HG03575 (cell line): ENCODE measurements at regions not wholly inside any gene's neighbourhood (a gene's known extent, or its start where the extent isn't known, plus 50 kb on each side); places are given as distances from the start of the nearest gene placed in this dataset.

ENCODE experiments used
- ATAC-seq: cut with Tn5 transposase; IDR thresholded peaks from one replicate; pipeline ENCODE4 v1.9.1; 2021; ENCODE audit not compliant: unreplicated experiment, insufficient number of reproducible peaks, low FRiP score; ENCODE audit errors: extremely low read depth

DNA sequence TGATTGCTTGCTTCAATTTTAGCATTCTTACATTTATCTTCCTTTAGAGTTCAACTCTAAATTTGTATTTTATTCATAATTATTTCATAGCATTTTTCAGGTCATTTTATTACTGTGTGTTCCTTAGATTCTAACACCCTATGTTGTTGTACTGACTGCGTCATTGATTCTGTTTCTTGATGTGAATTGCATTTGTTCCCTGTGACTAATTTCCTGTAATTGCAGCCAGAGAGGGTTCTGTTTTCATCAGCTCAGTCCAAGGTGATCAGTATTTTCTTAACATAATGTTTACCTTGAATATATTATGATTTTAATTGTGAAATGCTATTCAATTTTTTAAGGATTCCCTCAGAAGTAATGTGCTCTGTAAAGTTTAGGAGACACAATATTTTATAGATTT is 970.2 kb upstream of the PIK3C3 start:
- no peak for ATAC-seq

DNA sequence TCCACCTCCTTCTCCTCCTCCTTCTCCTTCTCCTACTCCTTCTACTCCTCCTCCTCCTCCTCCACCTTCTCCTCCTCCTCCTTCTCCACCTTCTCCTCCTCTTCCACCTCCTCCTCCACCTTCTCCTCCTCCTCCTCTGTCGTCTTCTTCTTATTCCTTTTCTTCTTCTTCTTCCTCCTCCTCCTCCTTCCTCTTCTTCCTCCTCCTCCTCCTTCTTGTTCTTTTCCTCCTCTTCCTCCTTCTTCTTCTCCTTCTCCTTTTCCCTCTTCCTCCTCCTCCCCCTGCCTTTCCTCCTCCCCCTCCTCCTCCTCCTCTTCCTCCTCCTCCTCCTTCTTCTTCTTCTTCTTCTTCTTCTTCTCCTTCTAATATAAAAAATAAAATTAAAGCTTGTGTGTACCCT is 971.2 kb upstream of the PIK3C3 start:
- no peak for ATAC-seq

DNA sequence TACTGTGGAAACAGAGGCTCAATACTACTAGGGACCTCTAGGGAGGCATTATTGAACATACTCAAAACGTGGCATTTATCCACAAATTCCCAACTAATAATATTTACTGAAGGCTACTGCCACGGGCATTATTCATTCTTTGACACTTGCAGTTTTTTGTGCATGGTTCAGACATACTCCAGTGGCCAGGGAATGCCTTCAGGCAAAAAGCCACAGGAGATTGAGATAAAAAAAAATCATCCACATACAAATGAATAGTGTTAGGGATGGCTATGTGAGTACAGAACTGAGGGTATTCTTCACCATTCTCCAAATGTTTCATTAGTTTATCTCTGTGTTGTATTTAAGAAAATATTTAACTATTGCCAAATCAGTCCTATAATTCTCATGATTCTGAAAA is 974.9 kb upstream of the PIK3C3 start:
- no peak for ATAC-seq

DNA sequence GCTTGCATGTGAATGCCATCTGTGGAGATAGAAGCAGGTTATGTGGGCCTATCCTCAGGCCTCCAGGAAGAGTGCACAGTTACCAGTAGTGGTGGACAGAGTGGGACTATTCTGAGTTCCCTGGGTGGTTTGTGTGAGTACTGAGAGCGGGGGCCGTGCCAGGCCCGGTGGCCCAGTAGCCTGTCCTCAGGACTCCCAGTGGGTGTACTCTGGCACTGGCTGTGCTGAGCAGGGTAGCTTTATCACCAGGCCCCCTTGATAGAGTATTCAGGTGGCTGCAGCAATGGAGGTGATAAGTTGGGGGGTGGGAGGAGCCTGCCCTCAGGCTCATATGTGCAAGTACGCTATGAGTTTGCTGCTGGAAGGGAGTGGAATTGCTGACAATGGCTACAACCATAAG is 979.0 kb upstream of the PIK3C3 start:
- no peak for ATAC-seq

DNA sequence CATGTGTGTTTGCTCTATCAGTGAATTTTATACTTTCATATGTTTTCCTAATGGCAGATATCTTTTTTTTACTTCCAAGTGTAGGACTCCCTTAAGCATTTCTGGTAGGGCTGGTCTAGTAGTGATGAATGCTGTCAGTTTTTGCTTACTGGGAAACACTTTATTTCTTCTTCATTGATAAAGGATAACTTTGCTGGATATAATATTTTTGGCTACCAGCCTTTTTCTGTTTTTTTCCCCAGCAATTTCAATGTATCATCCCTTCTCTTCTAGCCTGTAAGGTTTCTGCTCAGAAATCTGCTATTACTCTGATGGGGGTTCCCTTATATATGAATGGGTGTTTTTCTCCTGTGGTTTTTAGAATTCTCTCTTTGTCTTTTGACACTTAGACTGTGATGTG is 980.6 kb upstream of the PIK3C3 start:
- no peak for ATAC-seq

DNA sequence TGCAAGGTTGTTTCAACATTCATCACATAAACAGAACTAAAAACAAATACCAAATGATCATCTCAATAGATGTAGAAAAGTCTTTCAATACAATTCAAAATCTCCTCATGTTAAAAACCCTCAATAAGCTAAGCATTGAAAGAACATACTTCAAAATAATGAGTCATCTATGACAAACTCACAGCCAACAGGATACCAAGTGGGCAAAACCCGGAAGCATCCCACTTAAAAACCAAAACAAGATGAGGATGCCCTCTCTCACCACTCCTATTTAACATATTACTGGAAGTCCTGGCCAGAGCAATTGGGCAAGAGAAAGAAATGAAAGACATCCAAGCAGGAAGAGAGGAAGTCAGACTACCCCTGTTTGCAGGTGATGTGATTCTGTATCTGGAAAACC is 992.2 kb upstream of the PIK3C3 start:
- ATAC-seq, result no peak

DNA sequence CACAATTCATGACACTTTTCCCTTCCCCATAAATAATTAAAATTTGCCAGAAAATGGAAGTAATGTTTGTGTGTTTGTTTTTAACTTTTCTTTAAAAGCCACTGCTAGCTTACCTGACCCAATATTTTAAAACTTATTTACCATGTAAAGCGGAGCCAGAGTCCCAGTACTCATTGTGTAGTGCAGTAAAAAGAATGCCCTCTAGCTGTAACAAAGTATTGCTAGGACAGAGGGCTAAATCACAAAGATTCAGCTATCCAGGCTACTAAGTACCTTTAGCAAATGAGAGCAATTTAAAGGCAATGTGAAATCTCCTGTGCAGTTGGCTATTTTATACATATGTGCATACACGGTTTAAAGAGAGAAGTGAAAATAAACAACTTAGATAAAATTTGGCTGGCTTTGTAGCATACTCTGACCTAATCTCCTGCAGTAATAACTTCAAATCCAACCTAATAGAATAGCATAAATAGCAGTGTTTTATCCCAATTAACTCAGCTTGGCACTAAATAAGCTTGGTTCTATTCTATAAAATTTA is 997.4 kb upstream of the PIK3C3 start:
- no peak for ATAC-seq

DNA sequence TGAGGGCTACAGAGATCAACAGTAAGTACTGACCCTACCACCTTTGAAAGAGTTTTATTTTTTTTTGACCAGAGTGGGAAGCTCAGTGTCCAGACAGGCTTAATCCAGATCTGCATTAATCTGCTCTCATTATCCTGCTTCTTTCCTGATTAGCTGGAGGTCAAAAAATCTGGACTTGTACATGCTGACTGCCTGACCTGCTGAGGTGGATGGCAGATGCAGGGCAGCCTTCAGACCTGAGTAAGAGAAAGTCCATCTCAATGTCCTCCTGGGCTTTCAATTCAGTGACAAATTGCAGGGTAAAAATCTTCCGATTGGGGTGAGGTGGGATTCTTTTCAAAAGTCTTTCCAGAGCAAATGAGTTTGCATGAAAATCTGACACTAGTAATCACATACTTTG is 998.8 kb upstream of the PIK3C3 start:
- ATAC-seq, result no peak

DNA sequence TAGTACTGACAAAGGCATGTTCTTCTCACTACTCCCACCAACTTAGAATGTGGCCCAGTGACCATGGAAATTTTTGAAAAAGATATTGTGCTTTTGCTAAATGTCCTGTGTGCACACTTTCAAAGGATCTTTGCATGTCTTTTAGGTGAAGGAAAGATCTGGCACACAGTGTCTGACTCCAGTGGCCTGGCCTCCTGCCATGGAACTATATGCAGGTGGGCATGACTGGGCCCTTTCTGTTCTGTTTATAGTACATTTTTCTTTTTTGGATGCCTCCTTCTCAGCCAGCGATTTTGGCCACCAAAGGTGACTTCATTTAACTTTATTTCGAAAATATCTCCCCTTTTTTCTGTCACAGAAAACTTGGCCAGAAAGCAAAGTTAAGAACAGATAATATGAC is 999.7 kb upstream of the PIK3C3 start:
- no peak for ATAC-seq

DNA sequence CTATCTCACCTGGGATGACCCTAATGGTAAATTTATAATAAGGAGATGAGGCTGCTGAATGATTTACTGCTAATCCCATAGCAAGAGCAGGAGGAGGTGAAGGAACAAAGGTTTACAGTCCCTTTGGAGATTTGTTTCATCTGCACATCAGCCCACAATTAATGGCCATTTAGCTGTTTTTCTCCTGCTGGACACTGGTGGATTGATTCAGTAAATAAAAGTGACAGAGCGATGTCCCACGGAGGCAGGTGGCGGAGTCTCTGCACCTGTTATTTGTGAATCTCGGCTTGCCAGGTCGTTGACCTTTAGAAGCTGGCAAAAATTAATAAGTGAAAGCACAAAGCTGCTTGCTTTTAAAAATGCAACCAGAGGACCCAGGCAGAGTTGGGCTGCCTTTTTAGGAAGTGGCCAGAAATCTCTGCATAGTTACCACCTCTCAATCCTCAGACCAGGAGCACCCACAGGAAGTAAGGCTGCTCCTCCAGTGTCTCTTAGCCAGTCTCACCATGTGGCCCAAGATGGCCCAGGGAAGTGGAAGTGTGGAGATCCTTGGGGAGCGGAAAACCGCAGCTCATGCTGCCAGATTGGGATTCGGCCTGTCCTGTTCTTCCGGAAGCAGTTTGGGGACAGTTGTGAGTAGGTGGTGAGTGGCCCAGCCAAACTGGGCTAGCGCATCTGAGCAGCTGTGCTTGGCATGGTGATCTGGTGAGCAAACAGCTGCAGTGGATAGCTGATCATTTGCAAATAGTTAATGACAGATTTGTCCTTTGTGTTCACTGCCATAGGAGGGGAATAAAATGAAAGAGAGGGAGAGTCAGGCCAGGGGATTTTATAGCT is 1005.7 kb upstream of the PIK3C3 start:
- no peak for ATAC-seq

DNA sequence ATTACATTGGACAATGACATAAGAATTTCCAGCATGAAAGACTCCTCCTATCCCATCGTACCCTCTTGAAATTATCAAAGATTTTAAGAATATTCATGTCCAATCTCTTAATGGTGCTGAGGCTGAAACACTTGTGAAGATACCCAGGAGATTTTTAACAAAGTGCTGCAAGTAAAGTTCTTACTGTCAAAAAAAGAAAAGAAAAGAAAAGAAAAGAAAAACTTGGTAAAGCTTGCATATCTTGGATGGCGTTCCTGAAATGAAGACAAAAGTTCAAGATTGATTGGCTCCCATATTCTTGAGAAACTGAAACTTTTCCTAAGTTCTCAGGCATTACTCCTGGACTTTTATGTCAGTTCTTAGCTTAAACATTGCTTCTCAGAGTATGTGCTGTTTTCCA is 1010.5 kb upstream of the PIK3C3 start:
- ATAC-seq, result no peak

DNA sequence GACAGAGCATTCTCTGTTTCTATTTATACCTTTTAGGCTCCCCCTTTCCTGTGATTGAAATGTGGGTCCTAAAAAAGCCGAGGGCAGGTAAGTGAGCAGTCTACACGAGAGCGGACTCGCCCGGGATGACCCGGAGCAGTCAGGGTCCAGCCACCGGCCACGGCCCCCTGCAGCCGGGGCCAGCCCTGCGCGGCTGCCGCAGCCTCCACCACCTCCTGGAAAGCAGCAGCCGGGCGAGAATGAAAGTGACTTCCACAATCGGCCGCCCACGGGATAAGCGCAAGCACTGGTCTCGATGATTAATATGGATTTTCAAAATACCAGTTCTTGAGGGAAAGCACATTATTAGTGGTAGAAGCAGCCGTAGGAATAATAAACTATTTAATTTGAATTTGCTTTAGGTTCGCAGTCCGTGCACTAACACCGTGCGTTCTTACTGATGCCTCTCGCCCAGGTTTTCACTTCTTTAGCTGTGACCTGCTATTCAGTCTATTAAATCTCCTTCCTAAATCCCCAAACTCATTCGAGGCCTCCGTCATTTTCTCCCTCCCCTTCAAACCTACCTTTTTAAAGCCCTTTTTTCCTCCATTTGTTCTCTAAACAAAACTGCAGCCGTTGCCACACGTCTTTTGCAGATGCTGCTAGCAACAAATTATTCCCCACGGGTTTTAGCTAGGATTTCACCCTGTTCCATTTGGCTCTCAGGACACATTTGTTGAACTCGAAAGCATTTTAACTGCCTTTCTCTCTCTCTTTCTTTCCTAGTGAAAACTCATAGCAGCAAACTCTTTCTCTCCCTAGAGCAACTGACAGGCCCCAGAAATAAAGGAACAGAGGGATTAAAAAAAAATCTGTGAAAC is 1015.1 kb upstream of the PIK3C3 start:
- no peak for ATAC-seq

DNA sequence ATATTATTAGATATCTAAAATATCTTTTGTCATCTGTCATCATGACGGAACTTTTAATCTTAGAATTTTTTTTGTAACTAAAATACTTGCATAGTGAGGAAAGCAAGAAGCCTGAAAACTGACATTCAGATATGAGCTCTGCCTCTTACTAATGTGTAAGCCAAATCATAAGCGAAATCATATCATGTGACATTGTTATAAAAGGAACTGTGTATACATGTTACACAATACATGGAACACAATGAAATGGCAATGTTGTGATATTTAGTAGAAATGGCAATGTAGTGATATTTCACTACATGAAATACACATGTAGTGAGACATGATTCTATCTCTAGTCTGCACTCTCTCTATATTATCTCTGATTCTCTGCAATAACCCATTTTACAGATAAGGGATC is 1016.4 kb upstream of the PIK3C3 start:
- no peak for ATAC-seq

DNA sequence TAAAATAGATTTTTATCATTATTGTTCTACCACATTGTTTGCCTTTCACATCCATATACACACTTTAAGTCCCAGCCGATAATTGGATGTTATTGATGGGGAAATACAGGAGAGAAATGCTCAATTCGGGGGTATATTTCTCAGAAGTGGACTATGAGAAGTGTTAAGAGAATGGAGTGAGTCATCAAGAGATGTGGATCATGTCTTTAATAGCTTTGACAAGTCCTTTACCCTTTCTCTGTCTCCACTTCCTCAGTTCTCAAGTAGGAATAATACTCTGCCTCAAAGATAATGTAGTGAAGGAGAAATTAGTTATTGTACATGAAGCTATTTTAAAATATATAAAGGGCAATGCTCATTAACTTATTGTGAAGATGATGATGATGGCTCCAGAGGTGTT is 1017.6 kb upstream of the PIK3C3 start:
- ATAC-seq, result no peak

DNA sequence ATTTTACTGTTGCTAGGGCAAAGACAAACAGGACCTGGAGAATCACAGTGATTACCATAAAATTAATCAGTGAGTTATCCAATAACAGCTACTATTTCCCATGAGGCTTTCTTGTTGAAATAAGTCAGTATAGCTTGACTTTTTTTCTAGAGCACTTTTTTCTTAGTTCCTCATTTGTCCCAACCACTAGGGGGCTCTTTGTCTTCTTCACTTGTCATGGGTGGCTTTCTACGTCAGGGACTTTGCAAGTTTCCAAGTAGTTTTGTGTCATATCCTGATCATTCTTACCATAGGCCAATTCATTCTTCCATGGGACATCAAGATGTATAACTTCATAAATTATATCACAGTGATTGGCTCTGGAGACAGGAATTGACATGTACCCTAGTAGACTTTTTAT is 1019.6 kb upstream of the PIK3C3 start:
- no peak for ATAC-seq

DNA sequence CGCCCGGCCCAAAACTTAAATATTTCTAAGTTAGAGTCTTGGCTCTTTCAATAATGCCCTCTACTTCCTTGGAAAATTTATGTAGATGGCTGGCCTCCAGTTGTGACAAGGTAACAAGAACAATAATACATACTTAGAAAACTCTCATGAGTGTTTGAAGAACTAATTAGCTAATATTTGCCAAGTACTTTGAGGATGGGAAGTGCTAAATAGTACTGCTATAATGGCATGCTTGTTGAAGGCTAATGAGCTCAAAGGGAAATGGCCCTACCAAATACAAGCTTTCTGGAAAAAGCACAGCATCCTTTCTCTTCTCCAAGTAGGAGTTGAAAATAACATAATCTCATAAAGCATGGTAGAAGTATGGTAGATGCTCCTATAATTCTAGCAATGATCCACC is 1022.2 kb upstream of the PIK3C3 start:
- no peak for ATAC-seq

DNA sequence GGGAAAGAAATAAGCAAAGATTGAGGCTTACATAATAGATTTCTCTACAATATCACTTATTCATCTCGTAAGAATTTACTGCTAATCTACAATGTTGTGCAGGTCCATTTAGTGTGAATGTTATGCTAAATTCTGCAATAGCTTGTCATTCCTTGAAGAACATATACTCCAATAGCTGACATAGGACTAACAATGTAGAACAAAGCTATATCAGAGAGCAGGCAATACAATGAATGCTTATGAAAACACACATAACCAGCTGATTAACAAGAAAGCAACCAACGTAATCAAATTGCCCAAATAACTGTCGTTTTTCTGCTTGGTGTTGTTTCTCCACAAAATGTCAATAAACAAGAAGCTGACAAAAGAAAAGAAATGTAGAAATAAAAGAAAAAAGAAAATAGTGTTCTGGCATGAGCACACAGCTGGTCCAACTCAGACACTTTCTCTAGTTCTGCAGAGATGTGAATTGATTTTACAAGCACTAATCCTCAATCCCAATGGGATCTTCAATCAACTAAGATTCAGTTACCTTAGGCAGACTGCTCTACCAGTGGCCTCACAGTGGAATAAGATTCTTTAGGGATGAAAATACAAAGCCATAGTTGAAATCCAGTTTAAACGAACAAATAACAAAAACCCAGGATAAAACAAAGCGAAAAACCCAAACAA is 1024.7 kb upstream of the PIK3C3 start:
- no peak for ATAC-seq

DNA sequence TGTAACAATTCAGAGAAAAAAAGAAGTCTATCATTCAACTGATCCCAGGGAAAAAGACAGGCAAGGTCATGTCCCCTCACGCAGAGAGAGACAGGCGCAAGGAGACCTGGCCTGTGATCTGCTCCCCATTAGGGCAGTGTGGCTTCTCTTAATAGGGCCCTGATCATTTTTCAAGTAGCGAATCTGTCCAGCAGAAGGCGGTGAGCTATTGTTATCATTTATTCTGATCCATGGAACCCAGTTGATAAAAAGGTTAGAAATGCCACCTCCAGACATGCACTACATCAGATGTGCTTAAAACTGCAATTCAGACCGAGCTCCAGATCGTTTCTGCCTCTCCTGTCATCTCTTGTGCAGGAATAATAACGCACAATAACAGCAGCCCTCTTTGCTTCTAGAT is 1025.6 kb upstream of the PIK3C3 start:
- no peak for ATAC-seq

DNA sequence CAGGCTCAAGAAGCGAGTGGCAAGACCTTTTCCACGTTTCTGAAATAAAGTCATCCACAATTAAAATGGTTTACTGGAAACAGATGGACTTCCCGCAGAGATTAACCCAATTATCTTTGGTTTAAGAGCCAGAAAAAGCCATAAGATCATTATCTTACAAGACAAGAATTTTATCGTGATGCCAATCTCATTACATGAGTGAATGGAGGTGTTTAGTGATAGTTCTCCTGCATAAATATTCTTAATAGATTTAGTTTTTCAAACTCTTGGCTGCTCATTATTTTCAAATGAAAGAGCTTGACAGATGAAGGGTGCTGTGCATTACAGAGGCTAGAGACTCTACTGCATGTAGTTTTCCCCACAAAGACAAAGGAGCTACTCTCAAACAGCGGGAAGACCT is 1028.4 kb upstream of the PIK3C3 start:
- ATAC-seq, result no peak
